ENCODE measurements at regions not wholly inside any gene's neighbourhood (a gene's known extent, or its start where the extent isn't known, plus 50 kb on each side); places are given as distances from the start of the nearest gene placed in this dataset.

- DNase-seq (ENCODE audit: low read depth) = no peak
These were observed 1604.7 kb downstream of the PLA2G4A start for GRCh38 chr1:188433425-188433824.

- DNase-seq (ENCODE audit: low read depth) = no peak
These were observed 1615.8 kb downstream of the PLA2G4A start for GRCh38 chr1:188444526-188444925.

DNA sequence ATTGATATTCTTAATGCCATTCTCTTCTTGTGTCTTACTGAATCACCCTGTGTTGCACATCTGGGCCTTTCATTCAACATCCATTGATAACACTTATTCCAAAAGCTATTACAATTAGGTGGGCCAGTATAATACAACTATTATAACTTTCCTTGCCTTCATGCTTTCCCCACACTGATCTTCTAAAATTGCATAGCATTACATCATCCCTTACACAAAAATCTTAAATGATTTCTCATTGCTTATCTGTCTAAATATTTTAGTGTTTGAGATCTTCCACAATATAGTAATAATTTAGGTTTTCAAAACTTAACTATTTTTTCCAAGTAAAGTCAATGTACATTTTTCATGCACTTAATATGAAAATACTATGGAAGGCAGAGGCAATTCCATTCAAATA lies 1634.1 kb downstream of the PLA2G4A start:
- no peak for DNase-seq (ENCODE audit: low read depth)

DNA sequence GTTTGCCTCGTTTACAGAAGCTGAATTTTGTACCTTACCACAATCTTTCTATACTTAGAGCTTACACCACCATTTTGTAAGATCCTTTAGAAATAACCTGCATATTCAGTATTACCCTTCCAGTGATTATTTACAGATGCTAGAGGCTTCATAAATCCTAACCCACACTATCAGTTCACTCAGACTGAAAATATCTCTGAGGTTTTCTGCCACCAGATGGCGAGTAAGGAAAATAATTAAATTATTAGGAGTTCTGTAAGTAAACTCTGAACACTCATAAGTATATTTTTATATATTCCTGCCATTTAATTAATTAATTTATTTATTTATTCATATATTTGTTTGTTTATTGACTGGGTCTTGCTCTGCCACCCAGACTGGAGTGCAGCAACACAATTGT lies 1635.2 kb downstream of the PLA2G4A start:
- DNase-seq (ENCODE audit: low read depth) = no peak

DNA sequence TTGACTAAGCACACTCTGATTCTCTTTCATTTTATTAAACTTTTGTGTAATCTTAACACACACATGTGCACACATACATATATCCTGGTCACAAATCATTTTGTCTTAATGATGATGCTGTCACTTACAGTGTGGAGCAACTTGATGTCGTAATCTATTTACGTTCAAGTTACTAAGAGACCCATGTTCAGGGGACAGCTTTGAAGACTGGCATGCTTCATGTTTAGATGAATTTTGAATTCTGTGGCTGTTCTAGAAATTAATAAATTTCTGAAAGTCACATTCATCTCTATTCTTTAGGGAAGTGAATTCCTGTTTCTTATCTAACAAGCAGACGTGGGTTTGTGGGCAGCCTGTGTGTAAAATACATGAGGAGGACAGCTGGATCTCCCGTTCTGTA lies 1637.8 kb downstream of the PLA2G4A start:
- DNase-seq (ENCODE audit: low read depth) = no peak

- DNase-seq (ENCODE audit: low read depth) = no peak
These were observed 1647.9 kb downstream of the PLA2G4A start for GRCh38 chr1:188476606-188477005.

DNA sequence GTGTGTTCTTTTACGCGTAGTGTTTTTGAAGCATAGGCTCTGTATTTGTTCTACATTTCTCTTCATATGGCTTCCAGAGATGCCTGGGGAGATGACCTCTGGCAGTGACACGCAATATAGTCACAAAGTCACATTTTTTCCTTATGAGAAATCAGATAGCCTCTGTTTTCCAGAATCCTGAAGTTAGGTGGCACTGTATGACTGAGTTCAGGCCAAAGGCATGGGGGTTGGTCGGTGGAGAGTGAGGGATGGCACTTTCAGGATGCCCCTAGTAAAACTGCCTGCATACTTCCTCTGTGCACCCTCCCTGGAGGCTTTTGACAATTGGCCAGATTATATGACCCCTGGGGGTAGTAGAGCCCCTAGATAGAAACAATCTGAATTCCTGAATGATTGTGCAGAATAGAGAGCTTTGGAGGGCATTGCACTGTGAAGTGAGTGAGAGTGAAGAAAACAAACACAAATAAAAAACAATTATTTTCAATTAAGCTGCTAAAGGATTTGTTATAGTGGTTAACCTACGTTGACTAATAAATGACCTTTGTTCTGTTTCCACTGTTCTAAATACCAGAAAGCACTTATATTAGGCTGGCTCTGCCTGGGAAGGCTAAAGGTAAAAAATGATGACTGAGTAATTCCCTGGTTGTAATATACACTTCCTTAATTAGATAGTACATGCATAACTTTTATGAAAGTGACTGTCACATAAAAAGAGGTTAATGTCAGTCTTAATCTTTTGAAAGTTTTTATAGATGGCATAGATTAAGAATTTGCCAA lies 1660.8 kb downstream of the PLA2G4A start:
- no peak for DNase-seq (ENCODE audit: low read depth)

GRCh38 chr1:188496506-188496905 lies 1667.8 kb downstream of the PLA2G4A start:
- no peak for DNase-seq (ENCODE audit: low read depth)

DNA sequence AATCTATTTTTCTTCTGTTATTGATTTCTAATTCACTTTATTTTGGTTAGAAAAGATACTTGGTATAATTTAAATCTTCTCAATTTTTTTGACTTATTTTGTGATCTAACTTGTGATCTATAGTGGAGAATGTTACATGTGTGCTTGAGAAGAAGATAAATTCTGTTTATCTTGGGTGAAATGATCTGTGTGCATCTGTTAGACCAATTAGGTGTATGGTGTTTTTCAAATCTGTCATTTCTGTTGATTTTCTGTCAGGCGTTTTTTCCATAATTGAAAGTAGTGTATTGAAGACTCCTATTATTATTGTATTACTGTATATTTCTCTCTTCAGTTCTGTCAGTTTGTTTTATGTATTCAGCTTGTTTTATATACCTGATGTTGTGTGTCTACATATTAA lies 1668.3 kb downstream of the PLA2G4A start:
- DNase-seq (ENCODE audit: low read depth) = no peak

- no peak for DNase-seq (ENCODE audit: low read depth)
These were observed 1670.9 kb downstream of the PLA2G4A start for GRCh38 chr1:188499690-188500089.

- DNase-seq (ENCODE audit: low read depth) = no peak
These were observed 1686.2 kb downstream of the PLA2G4A start for GRCh38 chr1:188514917-188515316.

DNA sequence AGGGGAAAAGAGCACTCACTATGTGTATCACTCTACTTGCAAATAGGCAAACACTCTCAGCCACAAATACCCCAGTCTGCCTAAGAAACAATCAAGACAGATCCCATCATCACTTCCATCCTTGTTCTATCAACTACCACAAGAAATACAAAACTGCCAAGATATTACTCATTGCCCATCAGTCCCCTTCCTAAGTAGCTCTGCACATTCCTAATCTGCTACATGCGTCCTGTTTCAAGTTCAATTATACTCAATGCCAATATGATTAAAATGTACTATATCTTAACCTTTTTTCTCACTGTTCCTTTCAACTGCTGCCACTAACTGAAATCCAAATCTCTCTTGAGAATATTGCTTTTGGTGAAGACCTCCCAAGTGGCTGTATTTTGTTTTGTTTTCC lies 1688.4 kb downstream of the PLA2G4A start:
- no peak for DNase-seq (ENCODE audit: low read depth)

DNA sequence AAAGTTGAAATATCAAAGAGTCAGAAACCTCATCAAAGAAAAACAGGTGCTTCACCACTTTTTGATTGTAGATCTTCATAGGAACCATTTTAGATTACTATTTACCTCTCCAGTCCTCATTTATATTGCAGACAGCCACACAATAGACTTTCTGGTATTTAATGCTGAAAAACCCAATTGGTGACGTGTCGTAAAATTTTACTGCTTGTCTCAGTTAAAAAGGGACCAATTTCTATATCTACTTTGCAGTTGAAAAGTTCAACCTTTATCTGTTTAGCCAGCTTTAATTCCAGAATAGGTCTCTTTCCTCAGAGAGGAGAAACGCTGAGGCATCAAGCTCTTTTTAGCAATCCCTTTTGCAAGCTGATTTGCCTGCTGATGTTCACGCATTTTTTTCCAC lies 1722.4 kb downstream of the PLA2G4A start:
- no peak for DNase-seq (ENCODE audit: low read depth)

DNA sequence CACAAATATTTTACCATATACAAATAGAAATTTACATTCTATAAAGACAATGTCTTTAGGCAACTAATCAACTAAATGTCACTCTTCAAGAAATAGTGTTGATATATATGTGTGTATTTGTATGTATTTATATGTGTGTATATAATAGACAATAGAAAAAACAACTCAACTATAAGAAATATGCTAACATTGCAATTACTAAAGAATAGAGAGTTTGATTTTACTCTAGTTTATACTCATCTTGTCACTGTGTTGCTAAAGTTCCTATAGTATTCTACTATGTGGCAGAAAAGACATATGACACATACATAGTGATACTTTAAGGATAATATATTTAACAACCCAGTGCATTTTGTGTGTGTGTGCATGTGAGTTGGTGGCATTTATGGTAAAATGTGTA lies 1728.3 kb downstream of the PLA2G4A start:
- DNase-seq (ENCODE audit: low read depth) = no peak

DNA sequence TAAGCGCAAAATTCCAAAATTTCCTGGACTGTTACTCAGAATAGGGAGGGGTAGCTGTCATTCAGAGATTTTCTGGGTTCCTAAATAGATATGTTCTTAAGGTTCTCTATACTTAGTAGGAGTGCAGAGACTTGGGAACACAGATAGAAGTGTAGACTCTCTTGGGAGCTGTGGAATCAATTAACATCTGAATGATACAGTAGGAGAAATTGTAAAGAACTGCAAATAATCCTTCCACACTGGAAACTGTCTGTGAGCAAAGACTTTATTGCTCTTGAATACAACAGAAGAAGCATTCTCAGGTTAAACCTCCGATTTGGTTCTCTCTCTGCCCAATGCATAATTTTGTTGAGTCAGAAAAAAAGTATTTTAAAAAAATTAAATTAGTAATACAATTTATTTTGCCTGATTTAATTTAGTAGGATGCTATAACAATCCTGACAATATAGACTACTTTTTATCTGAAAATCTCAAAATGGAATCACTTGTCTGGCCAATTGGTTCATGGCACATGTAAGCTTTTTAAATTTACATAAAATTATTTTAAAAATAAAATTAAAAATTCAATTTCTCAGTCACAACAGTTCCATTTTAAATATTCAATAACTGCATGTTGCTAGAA lies 1754.3 kb downstream of the PLA2G4A start:
- no peak for DNase-seq (ENCODE audit: low read depth)

DNA sequence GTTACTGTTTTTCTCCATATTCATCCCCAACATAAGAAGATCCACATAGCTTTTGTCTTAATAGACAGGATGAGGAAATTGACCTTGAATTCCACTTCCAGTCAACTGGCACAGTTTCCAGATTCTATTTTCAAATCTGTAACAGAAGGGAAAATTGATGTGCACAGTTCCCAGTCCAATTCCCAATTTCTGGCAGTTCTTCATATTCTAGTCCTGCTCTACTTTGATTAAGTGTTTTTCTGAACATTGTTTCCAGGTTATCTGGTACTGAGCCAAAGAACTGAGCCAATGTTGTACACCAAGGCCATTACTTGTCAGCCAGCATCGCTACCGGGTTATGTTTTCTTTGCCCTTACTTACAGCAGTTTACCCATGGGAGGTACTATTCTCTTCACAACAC lies 1755.4 kb downstream of the PLA2G4A start:
- DNase-seq (ENCODE audit: low read depth) = no peak

DNA sequence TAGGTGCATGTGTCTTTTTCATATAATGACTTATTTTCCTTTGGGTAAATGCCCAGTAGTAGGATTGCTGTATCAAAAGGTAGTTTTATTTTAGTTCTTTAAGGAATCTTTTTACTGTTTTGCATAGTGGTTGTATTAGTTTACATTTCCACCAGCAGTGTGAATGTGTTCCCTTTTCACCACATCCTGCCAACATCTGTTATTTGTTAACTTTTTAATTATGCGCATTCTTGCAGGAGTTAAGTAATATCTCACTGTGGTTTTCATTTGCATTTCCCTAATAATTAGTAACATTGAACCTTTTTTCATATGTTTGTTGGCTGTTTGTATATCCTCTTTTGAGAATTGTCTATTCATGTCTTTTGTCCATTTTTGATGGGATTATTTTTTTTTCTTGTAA lies 1761.9 kb downstream of the PLA2G4A start:
- DNase-seq (ENCODE audit: low read depth) = no peak

GRCh38 chr1:188594542-188595235 lies 1765.9 kb downstream of the PLA2G4A start:
- no peak for DNase-seq (ENCODE audit: low read depth)

- DNase-seq (ENCODE audit: low read depth) = no peak
These were observed 1770.6 kb downstream of the PLA2G4A start for GRCh38 chr1:188599313-188599712.

DNA sequence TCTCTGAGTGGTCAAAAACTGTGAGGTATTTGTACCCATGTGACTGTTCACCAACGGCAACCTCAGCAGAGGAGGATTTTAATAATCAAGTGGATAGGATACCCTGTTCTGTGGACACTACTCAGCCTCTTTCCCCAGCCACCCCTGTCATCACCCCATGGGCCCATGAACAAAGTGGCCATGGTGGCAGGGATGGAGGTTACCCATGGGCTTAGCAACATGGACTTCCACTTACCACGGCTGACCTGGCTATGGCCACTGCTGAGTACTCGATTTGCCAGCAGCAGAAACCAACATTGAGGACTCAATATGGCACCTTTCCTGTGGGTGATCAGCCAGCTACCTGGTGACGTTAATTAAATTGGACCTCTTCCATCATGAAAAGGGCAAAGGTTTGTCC lies 1782.7 kb downstream of the PLA2G4A start:
- no peak for DNase-seq (ENCODE audit: low read depth)

DNA sequence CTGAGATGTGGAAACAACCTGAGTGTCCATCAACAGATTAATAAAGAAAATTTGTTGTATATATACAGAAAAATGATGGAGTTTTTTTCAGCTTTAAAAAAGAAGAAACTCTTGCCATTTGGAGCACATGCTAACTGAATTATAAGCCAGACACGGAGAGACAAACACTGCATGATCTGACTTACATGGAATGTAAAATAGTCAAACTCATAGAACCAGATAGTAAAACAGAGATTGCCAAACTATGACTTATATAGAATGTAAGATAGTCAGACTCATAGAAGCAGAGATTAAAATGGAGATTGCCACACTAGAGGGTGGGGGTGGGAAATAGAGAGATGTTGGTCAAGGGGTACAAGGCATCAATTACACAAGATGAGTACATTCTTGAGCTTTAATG lies 1786.6 kb downstream of the PLA2G4A start:
- no peak for DNase-seq (ENCODE audit: low read depth)

- DNase-seq (ENCODE audit: low read depth) = no peak
These were observed 1791.5 kb downstream of the PLA2G4A start for GRCh38 chr1:188620236-188620635.

GRCh38 chr1:188641566-188642211 lies 1812.9 kb downstream of the PLA2G4A start:
- no peak for DNase-seq (ENCODE audit: low read depth)
